Stimulated activated CD8-positive, alpha-beta memory T cell treated with anti-CD3 and anti-CD28 coated beads, Interleukin-15, amount 100 ng/mL, for 24 hours (primary cell): ENCODE measurements at regions not wholly inside any gene's neighbourhood (a gene's known extent, or its start where the extent isn't known, plus 50 kb on each side); places are given as distances from the start of the nearest gene placed in this dataset.
"Not testable (repeated sequence)": the region's sequence is repeated elsewhere in the genome, so short reads cannot be mapped to it uniquely, and the experiment has no call there.

Experiments used
- DNase-seq: peaks from one replicate; pipeline ENCODE4 v3.0.0-alpha.2; 2020; ENCODE audit warnings: low read depth

DNA sequence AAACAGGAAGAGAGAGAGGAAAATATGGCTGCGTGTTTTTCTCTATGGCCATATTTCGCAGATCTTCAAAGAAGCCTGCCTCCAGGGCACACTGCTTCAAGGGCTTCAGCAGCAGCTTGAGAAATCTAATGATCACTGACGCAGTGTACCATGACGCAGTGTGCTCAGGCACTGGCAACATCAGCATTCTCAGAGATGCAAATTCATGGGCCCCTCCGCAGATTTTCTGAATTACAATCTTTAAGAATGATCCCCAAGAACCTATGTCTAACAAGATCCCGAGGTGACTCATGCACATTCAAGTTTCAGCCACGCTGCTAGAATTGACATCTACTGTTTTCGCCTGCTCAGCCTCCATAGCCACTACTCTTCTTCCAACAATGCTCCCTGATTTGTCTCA, 143.9 kb upstream of the ZNF366 start:
- no peak for DNase-seq

DNA sequence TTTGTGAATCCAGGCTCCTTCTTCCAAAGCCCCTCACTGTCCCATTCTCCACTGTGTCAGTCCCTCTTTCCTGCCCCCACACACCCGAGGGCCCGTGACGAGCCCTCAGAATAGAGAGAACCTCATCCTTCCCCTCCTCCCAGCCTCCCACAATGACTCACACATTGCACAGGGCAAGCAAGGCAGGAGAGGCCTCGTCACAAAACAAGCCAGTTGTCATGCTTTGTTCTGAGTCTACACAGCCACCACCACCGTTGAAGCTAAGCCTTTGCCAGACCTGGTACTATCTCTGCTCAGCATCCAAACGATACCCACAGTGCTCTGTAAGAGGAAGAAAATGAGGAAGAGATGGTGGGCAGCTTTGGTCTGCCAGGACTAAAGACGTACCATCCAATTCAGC, 142.2 kb upstream of the ZNF366 start:
- no peak for DNase-seq

DNA sequence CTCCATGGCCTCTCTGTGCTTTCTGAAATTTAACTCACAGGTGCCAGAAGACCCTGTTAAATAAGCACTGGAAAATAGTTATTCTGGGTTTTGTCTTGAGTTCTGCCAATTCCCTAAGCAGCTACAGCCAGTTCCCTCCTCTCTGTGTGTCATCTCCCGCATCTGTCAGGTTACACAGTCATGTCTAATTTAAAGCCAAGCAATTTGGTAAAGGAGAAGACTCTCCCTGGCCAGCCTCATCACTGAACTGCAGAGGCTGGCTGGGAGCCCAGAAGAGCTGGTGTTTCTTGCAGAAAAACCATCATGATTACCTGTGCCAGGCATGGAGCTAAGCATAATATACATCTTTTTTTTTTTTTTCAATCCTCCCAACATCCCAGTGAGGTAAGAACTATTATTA, 141.3 kb upstream of the ZNF366 start:
- no peak for DNase-seq

DNA sequence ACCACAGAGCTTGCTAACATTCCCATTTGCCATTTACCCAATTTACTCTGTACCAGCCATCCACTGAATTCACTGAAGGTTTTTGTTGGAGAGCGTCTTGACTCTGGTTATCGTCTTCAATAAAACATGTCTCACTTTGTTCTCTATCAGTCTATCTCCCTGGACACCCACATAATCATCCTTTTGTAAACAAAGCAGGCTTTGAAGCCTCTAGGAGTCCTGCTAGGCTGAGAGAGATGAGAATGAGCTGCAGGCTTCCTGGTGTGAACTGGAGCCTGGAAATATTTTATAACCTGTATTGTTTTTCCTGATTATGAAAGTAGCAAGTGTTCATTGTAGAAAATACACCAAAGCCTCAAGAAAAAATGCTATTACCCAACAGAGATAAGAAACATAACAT, 140.6 kb upstream of the ZNF366 start:
- no peak for DNase-seq

DNA sequence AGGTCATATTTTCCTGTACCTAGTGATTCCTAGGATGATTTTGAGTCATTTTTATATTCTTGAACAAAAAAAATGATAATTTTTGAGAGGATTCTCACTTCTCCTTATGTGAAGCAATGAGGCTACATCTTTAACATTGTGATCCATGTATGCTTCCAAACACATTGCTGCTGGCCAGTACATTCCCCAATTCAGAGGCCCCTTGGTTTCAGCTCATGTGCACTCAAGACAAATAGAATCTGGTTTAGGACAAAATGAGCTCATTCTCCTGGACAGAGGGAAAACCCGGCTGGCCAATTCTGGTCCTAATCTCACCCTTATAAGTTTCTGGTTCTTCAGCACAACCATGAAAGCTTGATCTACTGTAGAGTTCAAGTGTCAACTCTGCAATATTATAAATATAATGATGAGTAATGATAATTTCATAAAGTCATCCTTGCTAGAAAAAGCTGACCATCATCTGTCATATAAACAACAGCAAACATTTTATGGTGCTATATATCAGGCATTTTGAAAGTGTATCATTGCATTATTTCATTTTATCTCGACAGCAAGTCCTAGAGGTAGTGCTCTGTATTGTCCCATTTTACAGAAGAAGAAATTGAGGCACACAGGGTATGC, 139.1 kb upstream of the ZNF366 start:
- DNase-seq: no peak

DNA sequence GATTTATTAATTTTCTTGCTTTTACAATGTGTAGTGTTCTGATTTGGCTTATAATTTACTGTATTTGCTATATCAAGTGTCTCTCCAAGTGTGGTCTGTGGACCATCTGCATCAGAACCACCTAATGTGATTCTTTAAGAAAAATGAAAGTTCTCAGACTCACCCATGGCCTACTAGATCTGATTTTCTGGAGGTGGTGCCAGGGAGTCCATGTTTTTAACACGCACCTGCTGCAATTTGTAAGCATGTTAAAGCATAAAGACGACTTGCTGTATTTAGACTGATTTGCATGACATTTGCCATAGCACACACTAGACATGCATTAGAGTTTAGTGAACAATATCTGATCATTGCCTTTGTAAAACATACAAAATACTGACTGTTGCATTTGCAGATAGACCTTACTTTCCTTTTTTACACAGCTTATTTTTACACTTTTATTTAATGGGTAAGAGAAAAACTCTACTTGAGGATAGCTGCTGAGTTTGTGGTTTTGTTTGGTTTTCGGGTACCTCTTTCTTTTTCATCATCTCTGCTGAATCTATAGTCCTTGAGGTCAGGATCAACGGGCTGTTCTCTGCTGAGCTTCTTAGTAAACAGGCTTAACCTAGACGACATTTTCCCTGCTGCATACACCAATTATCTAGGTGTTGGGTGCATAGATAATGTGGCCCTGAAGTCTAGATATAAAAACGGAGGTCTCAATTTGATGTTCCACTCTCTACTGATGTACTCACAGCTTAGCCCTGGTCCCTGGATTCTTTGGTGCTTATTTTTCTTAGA, 138.0 kb upstream of the ZNF366 start:
- no peak for DNase-seq

DNA sequence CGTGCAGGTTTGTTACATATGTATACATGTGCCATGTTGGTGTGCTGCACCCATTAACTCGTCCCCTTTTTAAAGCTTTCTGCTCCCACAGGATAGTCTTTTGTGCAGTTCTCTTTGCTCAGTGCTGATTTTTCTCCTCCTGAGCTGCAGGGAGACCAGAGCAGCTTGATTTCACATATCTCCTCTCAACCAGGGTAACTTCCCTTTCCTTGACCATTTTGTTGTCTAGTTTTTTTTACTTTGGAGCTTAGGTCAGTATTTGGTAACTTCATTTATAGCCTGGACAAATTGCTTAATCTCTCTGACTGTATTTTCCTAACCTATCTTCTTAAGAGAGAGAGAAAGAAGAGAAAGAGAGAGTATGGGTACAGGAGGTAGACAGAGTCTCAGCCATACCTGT, 137.1 kb upstream of the ZNF366 start:
- no peak for DNase-seq

DNA sequence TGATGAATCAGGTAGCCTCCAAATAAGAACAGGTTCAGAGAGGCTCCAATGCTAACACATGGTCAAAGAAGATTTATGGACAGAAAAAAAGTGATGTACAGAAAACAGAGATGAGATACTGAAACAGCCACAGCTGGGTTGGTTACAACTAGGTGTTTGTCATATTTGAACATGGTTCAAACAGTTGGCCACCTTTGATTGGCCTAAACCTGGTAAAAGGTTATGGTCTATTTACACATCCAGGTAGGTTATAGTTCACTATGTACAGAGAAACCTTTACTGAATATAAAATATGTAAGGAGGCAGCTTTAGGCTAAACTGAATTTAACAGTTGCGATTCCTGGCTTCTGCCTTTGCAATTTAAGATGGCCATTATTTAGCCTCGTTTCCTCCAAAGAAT, 134.0 kb upstream of the ZNF366 start:
- DNase-seq: no peak

DNA sequence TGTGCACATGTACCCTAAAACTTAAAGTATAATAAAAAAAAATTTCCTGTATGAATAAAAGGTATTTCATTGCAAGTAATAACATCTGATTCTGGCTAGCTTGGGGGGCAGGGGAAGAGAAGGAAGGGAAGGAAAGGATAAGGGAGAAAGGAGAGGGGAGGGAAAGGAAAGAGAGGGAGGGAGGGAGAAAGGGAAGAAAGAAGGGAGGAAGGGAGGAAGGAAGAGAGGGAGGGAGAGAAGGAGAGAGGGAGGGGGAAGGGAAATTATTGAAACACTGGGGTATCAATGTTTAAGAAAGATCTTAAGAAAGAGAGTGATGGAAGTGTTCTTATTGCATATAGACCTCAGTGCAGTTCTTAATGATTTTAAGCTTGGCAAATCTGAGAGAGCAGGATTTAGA, 129.8 kb upstream of the ZNF366 start:
- no peak for DNase-seq

DNA sequence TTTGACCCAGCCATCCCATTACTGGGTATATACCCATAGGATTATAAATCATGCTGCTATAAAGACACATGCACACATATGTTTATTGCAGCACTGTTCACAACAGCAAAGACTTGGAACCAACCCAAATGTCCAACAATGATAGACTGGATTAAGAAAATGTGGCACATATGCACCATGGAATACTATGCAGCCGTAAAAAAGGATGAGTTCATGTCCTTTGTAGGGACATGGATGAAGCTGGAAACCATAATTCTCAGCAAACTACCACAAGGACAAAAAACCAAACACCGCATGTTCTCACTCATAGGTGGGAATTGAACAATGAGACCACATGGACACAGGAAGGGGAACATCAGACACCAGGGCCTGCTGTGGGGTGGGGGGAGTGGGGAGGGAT, 129.4 kb upstream of the ZNF366 start:
- not testable (repeated sequence) for DNase-seq

DNA sequence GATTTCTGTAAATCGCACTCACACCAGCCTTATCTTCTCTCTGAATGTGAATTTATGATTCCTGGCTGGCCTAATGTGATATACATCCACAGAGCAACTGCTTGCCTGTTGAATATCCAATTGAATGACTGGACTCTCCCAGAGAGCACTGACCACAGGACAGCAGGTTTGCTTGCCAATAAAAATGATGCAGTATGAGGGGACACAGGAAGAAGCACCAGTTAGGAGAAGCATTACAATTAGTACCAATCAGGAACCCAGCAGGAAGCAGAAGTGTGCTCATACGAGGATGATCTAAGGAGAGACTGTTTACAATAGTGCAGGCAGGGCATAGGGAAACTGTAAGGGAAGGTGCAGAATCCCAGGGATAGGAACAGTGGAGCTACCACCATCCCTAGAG, 127.2 kb upstream of the ZNF366 start:
- DNase-seq: no peak

DNA sequence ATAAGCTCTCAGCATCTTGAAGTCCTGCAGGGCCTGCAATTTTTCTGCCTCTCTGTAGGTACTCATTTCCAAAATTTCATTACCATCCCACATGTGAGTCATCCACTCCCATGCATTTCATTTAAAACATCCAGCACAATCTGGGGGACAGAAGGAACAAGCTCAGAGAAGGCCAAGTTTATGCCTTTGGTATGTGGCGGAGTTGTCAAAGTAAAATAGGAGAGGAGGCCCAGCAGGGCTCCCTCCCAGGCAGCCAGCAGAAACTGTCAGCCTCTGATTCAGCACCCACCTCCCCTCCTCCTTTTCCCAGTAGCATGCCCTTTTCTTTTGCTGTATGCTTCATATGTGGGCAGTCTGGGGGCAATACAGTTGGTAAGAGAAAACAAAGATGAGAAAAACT, 126.4 kb upstream of the ZNF366 start:
- DNase-seq: no peak

DNA sequence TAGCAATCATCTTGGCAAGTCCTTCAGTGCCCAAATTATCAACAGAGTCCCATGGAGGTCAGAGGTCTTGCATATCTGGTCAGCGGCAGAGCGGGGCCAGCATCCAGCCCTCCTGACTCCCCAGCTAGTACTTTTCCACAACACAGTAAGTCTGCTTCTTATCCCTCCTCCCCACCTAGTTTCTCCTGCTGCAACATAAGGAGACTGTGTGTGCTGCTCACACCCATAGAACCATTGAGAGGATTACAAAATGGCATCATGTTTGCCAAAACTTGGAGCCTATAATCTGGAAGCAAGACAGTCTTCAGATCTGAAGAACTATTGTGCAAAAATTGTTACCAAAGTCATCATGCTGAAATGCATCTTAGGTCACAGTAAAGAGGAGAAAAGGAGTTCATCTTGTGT, 125.8 kb upstream of the ZNF366 start:
- no peak for DNase-seq

DNA sequence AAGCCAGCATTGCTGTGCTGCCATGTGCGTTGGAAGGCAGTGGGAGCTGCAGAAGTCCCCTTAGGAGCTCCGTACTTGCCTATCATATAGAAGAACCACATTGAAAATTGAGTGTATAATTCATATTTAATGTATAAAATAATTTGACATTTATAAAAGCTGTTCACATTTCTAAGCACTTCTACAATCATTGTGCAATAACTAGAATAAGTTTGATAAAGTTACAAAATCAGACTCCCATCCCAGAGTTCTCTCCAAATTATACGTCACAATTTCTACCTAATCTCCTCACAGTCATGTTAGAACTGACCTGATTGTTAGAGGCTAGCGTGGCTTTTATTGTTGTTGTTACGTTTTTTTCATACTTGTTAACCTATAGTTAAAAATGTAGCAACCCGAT, 123.5 kb upstream of the ZNF366 start:
- DNase-seq: no peak

DNA sequence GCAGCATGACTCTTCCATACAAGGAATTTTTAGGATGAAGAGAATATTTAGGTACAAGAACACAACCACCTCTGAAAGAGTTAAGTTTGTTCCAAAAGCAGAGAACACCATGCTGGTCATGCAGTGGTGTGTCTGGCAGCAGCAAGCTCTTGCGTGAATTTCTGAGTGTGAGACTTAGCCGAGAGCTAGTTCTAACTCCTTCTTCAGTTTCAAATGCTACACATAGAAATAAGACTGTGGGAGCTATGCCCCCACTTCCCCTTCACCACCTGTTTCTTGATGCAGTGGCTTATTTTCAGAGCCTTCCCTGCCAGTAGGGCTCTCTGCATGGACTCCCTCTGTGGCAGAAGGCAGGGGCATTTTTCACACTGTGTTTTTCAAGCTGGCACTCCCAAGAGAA, 122.9 kb upstream of the ZNF366 start:
- no peak for DNase-seq

DNA sequence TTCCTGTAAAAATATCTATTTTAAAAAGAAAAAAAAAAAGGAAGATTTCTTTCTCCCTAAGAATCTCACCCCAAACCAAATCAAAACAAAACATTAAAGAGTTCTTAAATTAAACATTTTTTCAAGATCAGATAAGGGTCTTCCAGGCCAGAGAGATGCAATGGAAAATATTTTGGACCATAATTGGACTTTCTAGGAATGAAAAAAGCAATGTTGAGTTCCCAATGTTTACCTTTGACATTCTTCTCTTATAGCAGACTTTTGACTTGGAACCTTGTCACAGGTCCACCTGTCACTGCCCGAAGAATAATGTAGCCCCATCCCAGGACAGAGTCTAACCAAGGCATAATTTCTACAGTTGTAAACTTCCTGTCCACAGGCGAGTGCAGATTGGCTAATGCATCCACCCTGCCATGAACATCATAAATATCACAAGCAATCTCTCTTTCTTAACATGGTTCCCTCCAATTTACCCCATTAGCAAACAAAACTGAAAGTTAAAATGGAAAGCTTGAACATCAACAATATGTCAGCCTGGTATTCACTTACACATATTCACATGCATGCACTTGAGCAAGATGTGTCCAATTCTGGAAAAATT, 121.7 kb upstream of the ZNF366 start:
- no peak for DNase-seq

DNA sequence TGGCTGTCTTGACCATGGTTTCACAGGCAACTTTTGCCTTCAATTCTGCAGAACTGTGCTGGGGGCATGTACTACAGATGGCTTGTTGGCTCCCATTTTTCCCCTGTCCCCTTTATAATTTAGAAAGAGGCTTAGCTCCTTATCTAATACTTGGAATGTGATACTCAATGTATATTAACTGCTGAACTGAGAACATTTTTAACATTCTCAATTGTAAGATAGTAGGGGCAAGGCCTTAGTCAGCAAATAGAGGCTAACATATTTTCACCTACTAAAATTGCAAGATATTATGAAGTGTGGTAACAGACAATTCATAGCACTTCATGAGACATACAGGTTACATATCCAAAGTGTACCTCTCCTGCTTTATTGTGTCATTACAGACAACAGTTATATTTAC, 118.1 kb upstream of the ZNF366 start:
- no peak for DNase-seq

DNA sequence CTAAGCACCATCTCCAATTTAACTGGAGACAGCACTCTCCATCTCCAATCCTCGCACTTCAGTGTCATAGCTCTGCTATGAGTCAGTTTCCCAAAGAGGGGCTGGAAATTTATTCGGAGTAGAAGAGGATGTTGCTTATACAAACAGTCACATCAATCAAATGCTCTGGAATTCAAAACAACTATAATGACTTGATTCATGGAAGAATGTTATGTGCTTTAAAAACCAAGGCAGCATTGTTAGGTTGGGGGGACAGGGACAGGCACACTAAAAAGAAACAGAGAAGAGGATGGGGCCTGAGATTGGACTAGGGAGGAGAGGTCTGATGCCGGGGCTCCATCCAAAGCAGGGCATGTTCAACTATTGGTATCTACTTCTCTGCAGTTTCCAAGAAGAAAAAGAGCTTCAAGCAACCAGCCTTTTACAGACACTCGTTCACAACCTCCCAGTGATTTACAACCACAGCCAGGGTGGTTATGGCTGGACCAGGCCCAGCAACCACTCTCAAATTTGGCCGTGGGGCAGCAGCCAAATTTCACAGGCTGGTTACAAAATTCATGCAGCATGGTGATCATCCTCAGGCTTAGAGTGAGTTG, 117.5 kb upstream of the ZNF366 start:
- no peak for DNase-seq

DNA sequence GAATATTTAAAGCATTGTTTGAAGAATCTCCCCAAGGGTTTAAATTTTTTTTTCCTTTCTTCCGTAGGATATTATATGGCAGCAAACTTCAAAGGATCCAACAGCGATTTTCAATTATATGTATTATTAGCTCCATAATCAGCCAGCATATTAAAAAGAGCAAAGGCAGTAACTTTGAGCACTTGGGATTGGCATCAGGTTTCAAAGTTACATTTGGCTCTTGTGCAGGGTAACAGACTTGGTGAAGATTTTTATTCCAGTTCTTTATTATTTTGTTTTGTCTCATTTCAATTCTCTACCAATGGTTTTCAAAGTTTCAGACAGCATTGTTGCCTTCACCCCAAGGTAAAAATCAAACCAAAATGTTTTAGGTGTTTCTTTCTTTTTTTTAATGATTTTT, 116.7 kb upstream of the ZNF366 start:
- no peak for DNase-seq

DNA sequence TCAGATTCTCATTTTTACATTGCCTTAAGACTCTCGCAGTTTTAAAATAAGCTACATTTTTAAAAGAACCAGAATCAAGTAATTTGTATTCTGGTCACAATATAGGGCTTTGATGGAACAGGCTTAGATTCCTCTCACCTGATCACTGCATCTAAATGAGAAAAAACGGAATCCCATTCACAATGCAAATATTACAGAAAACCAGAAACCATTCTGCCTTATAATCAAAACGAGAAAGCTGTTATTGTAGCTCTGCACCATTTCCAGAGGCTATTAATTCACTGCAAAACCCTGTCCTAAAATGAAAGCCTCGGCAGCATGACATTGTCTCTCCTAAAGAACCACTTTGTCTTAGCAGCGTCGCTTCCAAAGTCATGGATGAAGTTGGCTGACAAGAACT, 116.1 kb upstream of the ZNF366 start:
- DNase-seq: no peak

DNA sequence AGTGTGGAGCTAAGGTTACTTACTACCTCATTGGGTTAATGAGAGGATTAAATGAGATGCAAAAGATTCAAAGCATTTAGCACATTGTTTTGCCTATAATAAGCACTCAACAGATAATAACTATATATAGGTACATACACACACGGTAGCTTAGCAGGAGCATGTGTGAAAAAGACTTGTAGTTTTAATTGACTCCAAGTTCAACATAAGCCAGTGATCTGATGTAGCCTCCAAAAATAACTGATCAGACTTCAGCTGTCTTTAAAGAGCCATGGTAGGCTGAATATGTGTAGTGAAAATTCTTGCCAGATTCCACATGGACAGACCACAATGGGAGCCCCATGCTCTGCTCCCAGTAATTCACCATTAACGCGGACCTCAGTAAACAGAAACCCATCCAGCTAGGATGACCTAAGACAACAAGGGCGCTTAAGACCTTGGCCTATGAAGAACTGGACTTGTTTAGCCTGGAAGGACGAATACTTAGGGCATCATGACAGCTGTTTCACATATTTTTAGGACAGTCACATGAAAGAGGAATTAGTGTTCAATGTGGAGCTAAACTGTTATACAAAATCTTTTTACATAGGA, 115.1 kb upstream of the ZNF366 start:
- no peak for DNase-seq

DNA sequence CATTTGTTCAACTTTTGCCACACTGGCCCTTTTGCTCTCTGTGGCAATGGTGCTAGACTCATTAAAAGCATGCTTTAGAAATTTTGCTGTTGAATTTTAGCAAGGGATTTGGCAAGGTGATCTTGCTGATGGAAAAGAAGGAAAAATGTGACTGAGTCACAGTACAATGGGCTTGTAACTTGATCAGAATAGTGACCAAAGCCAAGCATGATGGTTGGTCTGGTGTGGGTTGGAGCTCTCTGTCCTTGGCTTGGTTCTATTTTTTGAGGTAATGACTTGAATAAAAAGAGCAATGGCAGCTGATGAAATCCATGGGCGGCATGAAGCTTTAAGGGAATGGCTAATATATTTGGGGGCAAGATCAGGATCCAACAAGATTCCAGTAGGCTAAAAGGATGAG, 114.4 kb upstream of the ZNF366 start:
- no peak for DNase-seq

DNA sequence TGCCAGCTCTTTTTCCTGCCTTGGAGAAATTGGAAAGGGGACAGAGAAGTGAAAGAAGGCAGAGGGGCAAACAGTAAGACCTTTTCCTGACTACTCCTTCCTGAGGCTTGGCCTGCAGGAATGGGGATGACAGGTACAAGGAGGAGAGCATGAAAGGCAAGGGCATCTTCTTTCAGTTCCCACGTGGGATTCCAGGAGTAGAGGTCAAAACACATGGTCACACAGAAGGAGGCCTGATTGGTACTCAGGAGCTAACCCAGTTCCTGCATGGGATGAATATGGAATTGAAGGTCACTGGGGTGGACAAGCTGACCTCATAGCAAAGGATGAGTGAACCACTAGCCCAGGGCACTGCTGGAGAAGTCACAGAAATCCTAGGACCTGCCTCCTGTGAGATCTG, 112.5 kb upstream of the ZNF366 start:
- DNase-seq: no peak
